Activated T-helper 17 cell treated with anti-CD3 and anti-CD28 coated beads, Interleukin-2, amount 50 U/mL, for 72 hours (primary cell): ENCODE measurements at regions not wholly inside any gene's neighbourhood (a gene's known extent, or its start where the extent isn't known, plus 50 kb on each side); places are given as distances from the start of the nearest gene placed in this dataset.
"Not testable (repeated sequence)": the region's sequence is repeated elsewhere in the genome, so short reads cannot be mapped to it uniquely, and the experiment has no call there.

Source experiments
- ATAC-seq: fragments of 150-1000 bp; cut with Tn5 transposase; replicated peaks from 2 replicates; pipeline ENCODE4 v1.10.0; 2021; ENCODE audit warnings: mild to moderate bottlenecking, moderate library complexity
- H3K27ac Mint-ChIP-seq: one replicate; pipeline ENCODE4 v1.8.0; 2022; ENCODE audit warnings: mixed read lengths
- H3K27me3 Mint-ChIP-seq: one replicate; pipeline ENCODE4 v1.8.0; 2022; ENCODE audit warnings: mixed read lengths
- H3K36me3 Mint-ChIP-seq: one replicate; pipeline ENCODE4 v1.8.0; 2022; ENCODE audit warnings: low read depth, mild to moderate bottlenecking, mixed read lengths
- H3K4me1 Mint-ChIP-seq: one replicate; pipeline ENCODE4 v1.8.0; 2022; ENCODE audit warnings: mixed read lengths
- H3K4me3 Mint-ChIP-seq: one replicate; pipeline ENCODE4 v1.8.0; 2022; ENCODE audit warnings: mild to moderate bottlenecking, mixed read lengths
- H3K9me3 Mint-ChIP-seq: one replicate; pipeline ENCODE4 v1.8.0; 2022; ENCODE audit warnings: mixed read lengths

GRCh38 chr2:6184532-6185292, 492.5 kb downstream of the SOX11 start:
- H3K4me3 Mint-ChIP-seq: no peak overlapping the region
- H3K27me3 Mint-ChIP-seq: no peaks in the 10 kb centered on the region
- ATAC-seq: no peak
- H3K9me3 Mint-ChIP-seq: peaks cover 13% of the 10 kb centered on the region
- H3K36me3 Mint-ChIP-seq: no peaks in the 10 kb centered on the region
- no peaks in the 10 kb centered on the region for H3K4me1 Mint-ChIP-seq
- no peak overlapping the region for H3K27ac Mint-ChIP-seq

DNA sequence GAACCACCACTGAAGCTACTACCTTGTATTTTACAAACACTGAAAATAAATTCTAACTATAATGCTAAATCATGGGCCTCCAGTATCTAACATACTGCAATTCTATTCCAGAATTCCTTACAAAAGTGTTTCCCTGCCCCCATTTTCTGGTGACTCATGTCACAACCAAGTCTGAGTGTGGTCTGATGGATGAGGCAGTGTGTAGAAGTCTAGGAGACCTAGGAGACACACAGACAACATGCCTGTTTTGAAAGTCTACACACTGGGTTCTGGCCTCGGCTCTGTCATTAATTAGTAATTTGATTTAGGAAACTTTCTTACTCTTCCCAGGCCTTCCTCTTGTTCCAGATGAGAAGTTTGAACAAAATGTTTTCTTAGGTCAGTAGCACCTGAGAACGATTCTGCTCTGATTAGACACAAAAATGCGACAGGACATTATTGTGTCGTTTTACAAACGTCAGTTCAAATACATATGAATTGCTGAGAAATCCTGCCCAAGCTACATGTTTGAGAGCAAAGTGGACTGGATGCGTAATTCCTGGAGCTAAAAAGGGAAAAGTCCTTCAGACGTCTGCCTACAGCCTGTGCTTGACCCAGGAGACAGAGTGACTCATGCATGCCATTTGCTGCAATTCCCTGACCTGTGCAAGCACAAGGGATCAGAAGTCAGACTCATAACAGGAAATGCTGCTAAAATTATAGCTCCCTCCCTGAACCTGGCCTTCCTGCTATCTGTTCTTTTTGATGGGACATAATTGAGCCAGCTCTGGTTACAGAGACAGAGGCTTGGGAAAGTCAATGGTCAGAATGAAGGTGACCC, 494.4 kb downstream of the SOX11 start:
- Mint-ChIP-seq H3K9me3 (peaks cover 17% of the 10 kb centered on the region), H3K36me3 (no peaks in the 10 kb centered on the region), H3K4me3 (no peak overlapping the region), H3K4me1 (no peaks in the 10 kb centered on the region), H3K27ac (no peak overlapping the region), H3K27me3 (peaks cover 3% of the 10 kb centered on the region)
- no peak for ATAC-seq

DNA sequence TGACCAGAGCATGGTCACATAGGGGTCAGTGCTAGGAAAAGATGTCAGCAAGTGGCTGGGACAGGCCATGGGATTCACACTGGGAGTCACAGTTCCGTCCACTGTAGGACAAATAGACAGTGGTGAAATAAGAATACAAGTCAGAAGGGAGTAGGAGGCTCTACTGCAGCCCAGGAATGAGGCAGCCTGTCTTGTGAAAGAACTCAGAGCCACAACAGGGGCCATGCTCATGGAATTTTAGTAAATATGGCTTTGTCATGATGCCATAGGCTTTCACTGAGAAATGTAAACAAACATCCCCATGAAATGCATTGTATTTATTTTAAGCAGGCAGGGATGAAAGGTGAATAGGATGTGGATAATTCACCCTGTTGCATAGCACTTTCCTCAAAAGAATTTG, 504.3 kb downstream of the SOX11 start:
- no peak for ATAC-seq
- Mint-ChIP-seq H3K27me3 (no peaks in the 10 kb centered on the region), H3K9me3 (peaks cover 7% of the 10 kb centered on the region), H3K4me1 (no peaks in the 10 kb centered on the region), H3K4me3 (no peak overlapping the region), H3K27ac (no peak overlapping the region), H3K36me3 (no peaks in the 10 kb centered on the region)

DNA sequence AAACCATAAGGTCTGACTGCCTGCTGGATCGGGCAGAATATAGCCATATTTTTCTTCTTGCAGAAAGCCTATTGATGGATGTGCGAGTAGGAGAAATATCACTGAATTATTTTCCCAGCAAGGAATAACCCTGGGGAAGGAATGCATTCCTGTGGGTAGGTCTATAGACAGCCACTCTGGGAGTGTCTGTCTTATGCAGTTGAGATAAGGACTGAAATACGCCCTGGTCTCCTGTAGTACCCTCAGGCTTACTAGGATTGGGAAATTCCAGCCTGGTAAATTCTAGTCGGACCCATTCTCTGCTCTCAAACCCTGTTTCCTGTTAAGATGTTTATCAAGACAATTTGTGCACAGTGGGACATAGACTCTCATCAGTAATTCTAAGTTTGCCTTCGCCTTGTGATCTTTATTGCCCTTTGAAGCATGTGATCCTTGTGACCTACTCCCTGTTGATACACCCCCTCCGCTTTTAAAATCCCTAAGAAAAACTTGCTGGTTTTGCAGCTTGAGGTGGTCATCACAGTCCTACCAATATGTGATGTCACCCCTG, 506.3 kb downstream of the SOX11 start:
- not testable (repeated sequence) for H3K4me1 Mint-ChIP-seq, H3K27me3 Mint-ChIP-seq, H3K27ac Mint-ChIP-seq, ATAC-seq, H3K36me3 Mint-ChIP-seq, H3K4me3 Mint-ChIP-seq, H3K9me3 Mint-ChIP-seq

GRCh38 chr2:6202756-6203155, 510.6 kb downstream of the SOX11 start:
- no peak overlapping the region for H3K4me3 Mint-ChIP-seq
- H3K9me3 Mint-ChIP-seq: peaks cover 4% of the 10 kb centered on the region
- H3K27me3 Mint-ChIP-seq: no peaks in the 10 kb centered on the region
- H3K4me1 Mint-ChIP-seq: no peaks in the 10 kb centered on the region
- ATAC-seq: no peak
- H3K36me3 Mint-ChIP-seq: no peaks in the 10 kb centered on the region
- no peak overlapping the region for H3K27ac Mint-ChIP-seq

DNA sequence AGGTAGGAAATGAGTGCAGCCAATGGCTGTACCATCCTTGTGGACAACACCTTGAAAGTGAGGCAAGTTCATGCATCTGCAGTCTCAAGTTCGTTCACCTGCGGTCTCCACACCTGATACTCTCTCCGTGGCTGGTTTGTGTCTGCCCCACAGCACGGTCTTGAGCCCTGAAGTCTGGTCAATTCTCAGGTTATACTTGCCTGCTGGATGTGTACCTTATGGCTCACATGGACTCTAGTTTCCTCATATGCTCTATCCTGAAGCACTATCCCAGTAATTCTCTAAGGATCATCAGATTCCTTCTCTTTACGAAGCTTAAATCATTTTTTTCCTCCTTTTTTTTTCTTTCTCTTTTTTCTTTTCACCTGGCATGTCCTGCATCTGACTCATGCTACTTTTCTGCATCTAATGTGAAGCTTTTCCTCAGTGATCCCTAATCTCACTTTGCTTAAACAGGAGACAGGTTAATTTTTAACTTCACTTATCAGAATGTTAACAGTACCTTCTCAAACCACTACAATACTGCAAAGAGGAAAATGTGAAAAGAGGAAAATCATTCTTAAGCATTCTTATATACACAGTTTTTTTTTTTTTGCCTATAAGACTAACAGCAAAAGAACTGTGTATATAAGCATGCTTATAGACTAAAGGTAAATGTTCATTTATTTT, 511.2 kb downstream of the SOX11 start:
- Mint-ChIP-seq H3K9me3 (peaks cover 4% of the 10 kb centered on the region), H3K4me1 (no peaks in the 10 kb centered on the region)
- no peak for ATAC-seq

GRCh38 chr2:6206882-6207281, 514.7 kb downstream of the SOX11 start:
- no peaks in the 10 kb centered on the region for H3K27me3 Mint-ChIP-seq
- H3K36me3 Mint-ChIP-seq: no peaks in the 10 kb centered on the region
- H3K4me3 Mint-ChIP-seq: no peak overlapping the region
- no peaks in the 10 kb centered on the region for H3K9me3 Mint-ChIP-seq
- no peak overlapping the region for H3K27ac Mint-ChIP-seq
- no peaks in the 10 kb centered on the region for H3K4me1 Mint-ChIP-seq
- ATAC-seq: no peak

More for the DNA sequence above, 511.2 kb downstream of the SOX11 start:
- no peak overlapping the region for H3K4me3 Mint-ChIP-seq
- no peaks in the 10 kb centered on the region for H3K27me3 Mint-ChIP-seq
- H3K27ac Mint-ChIP-seq: no peak overlapping the region
- H3K36me3 Mint-ChIP-seq: no peaks in the 10 kb centered on the region

- Mint-ChIP-seq H3K27ac (no peak overlapping the region), H3K27me3 (no peaks in the 10 kb centered on the region), H3K4me1 (no peaks in the 10 kb centered on the region), H3K9me3 (peaks cover 3% of the 10 kb centered on the region), H3K4me3 (no peak overlapping the region), H3K36me3 (no peaks in the 10 kb centered on the region)
- no peak for ATAC-seq
Observed at GRCh38 chr2:6211236-6211635, 519.1 kb downstream of the SOX11 start.

DNA sequence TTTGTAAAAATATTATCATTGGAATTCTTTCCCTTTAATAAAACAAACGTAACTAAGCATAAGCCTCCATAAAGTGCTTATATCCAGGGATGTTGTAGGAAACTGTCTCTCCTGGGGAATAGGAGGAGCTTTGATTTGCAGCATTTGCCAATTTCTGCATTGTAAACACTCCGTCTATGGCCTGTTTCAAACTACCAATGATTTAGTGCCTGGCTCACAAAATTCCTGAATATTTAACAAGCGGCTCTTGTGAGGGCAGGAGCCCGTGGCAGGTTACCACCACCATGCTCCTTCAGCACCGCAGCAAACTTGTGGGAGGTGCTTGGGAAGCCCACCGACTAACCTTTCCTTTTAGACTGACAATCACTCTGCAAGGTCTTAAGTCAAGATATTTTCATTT, 520.3 kb downstream of the SOX11 start:
- Mint-ChIP-seq H3K9me3 (peaks cover 3% of the 10 kb centered on the region), H3K27ac (no peak overlapping the region), H3K36me3 (no peaks in the 10 kb centered on the region), H3K4me1 (no peaks in the 10 kb centered on the region), H3K27me3 (no peaks in the 10 kb centered on the region), H3K4me3 (no peak overlapping the region)
- no peak for ATAC-seq

- Mint-ChIP-seq H3K27ac (no peak overlapping the region), H3K9me3 (peaks cover 3% of the 10 kb centered on the region), H3K4me3 (no peak overlapping the region), H3K4me1 (no peaks in the 10 kb centered on the region), H3K36me3 (no peaks in the 10 kb centered on the region), H3K27me3 (no peaks in the 10 kb centered on the region)
- ATAC-seq: no peak
Observed at GRCh38 chr2:6213056-6213780, 521.0 kb downstream of the SOX11 start.

- Mint-ChIP-seq H3K27ac (no peak overlapping the region), H3K4me3 (no peak overlapping the region), H3K9me3 (peaks cover 7% of the 10 kb centered on the region), H3K27me3 (no peaks in the 10 kb centered on the region), H3K36me3 (no peaks in the 10 kb centered on the region), H3K4me1 (no peaks in the 10 kb centered on the region)
- ATAC-seq: no peak
Observed at GRCh38 chr2:6214471-6214870, 522.3 kb downstream of the SOX11 start.

GRCh38 chr2:6215053-6215452, 522.9 kb downstream of the SOX11 start:
- no peaks in the 10 kb centered on the region for H3K36me3 Mint-ChIP-seq
- H3K4me3 Mint-ChIP-seq: no peak overlapping the region
- no peaks in the 10 kb centered on the region for H3K4me1 Mint-ChIP-seq
- no peaks in the 10 kb centered on the region for H3K27me3 Mint-ChIP-seq
- ATAC-seq: no peak
- peaks cover 7% of the 10 kb centered on the region for H3K9me3 Mint-ChIP-seq
- no peak overlapping the region for H3K27ac Mint-ChIP-seq

DNA sequence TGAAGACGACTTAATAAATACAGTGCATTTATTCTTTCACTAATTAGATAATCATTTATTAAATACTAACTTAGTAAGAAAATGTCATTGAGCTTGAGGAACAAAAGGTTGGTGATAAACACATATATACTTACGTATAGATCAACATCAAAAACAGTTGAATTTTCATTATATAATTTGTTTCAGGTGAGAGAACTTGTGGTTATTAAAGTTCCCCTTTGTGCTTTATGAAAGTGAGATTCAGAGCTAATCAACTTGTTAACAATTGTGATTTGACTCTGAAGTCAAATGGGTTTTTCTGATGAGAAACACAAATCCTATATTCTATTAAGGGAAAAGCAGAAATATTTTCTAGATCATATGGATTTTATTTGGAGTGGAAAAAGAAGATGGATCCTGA, 524.0 kb downstream of the SOX11 start:
- Mint-ChIP-seq H3K27ac (no peak overlapping the region), H3K27me3 (no peaks in the 10 kb centered on the region), H3K4me3 (no peak overlapping the region), H3K9me3 (peaks cover 10% of the 10 kb centered on the region), H3K4me1 (no peaks in the 10 kb centered on the region), H3K36me3 (no peaks in the 10 kb centered on the region)
- ATAC-seq: no peak

- Mint-ChIP-seq H3K4me3 (no peak overlapping the region), H3K4me1 (no peaks in the 10 kb centered on the region), H3K27ac (no peak overlapping the region), H3K36me3 (no peaks in the 10 kb centered on the region), H3K27me3 (no peaks in the 10 kb centered on the region), H3K9me3 (peaks cover 7% of the 10 kb centered on the region)
- no peak for ATAC-seq
Observed at GRCh38 chr2:6218926-6219325, 526.7 kb downstream of the SOX11 start.
